ENCODE measurements at regions not wholly inside any gene's neighbourhood (a gene's known extent, or its start where the extent isn't known, plus 50 kb on each side); places are given as distances from the start of the nearest gene placed in this dataset.

DNA sequence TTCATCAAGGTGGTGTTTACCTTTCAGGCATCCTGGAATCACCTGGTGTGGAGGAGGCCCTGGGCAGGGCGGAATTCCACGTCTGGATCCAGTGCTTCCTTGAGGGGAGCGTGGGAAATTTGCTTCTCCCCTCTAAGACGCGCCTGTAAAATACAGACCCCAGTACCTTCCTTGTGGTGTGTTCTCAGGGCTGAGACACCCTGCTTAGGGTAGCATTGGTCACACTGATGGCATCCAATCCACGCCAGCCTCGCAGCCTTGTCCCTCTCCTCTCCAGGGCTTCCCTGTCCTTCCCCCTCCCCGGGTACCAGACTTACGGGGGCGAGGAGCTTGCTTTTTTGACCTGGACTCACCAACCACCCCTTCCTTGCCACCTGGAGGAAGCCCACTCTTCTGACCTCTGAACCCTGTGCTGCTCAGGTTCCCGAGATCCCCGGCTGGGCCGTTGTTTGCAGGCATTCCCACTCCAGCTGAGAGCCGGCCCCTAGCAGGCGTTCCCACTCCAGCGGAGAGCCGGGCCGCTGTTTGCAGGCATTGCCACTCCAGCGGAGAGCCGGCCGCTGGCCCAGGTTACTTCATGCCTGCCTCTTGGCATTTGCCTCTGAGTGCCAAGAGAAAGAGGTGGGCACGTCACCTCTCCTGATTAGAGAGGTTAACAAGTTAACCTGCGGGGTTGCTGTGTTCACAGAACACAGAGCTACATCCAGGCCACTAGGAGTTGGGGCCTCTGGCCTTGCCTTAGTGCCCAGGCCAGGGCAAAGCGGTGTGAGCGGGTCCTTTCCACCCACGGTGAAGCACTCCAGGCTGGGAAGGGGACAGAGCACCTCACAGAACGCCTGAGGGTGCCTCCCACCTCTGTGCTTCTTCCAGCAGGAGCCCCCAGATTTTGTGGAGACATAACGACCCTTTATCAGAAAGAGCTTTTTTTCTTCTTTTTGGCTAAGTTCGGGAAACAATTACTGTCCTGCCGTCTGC, 254.0 kb upstream of the PPP2R2D start:
- TF ChIP-seq GATA2 (IDR thresholded peaks at IDR 0.05; ENCODE audit: low read depth, low read length) (no peak), GATA3 (IDR thresholded peaks at IDR 0.05; ENCODE audit: low read depth, low read length) (no peak)

Measured in SH-SY5Y (cell line).